ENCODE measurements at regions not wholly inside any gene's neighbourhood (a gene's known extent, or its start where the extent isn't known, plus 50 kb on each side); places are given as distances from the start of the nearest gene placed in this dataset.
"Not testable (repeated sequence)": the region's sequence is repeated elsewhere in the genome, so short reads cannot be mapped to it uniquely, and the experiment has no call there.

DNA sequence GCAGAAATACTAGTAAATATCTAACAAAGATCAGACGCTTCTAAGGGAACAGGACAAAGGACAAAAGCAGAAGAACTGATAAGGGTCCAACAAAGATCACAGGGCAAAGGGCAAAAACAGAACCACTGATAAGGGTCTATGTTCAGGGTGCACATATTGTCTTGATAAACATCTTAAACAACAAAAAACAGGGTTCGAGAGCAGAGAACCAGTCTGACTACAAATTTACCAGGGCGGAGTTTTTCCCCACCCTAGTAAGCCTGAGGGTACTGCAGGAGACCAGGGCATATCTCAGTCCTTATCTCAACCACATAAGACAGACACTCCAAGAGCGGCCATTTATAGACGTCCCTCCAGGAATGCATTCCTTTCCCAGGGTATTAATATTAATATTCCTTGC is 833.5 kb downstream of the BRINP3 start:
- H3K27ac Mint-ChIP-seq; H3K36me3 Mint-ChIP-seq; H3K4me1 Mint-ChIP-seq; H3K27me3 Mint-ChIP-seq (ENCODE audit: low read depth in 3 of 3); H3K4me3 Mint-ChIP-seq; DNase-seq: not testable (repeated sequence)
- peaks cover 8 to 38% (median 24%) of the 10 kb centered on the region in 6 donors for H3K9me3 Mint-ChIP-seq

DNA sequence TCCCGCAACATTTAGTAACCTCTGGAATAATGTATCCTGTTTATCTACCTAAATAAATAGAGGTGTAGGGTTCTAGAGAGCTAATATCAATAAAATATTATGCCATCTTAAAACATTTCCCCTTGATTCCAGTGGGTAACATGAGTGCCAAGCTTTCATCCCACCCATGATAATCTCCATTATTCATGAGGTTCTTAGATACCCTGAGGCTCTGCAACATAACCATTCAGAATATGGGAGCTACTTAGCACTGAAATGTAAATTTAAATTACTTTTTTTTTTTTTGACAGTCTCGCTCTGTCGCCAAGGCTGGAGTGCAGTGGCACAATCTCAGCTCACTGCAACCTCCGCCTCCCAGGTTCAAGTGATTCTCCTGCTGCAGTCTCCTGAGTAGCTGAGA is 832.7 kb downstream of the BRINP3 start:
- Mint-ChIP-seq H3K4me3 (no peak overlapping the region), H3K27ac (no peak overlapping the region), H3K4me1 (no peaks in the 10 kb centered on the region), H3K9me3 (peaks cover 12 to 36% (median 24%) of the 10 kb centered on the region in 6 donors), H3K27me3 (ENCODE audit: low read depth in 3 of 3) (no peaks in the 10 kb centered on the region), H3K36me3 (peaks cover 0 to 3% (median 0%) of the 10 kb centered on the region in 3 donors)
- no peak for DNase-seq

DNA sequence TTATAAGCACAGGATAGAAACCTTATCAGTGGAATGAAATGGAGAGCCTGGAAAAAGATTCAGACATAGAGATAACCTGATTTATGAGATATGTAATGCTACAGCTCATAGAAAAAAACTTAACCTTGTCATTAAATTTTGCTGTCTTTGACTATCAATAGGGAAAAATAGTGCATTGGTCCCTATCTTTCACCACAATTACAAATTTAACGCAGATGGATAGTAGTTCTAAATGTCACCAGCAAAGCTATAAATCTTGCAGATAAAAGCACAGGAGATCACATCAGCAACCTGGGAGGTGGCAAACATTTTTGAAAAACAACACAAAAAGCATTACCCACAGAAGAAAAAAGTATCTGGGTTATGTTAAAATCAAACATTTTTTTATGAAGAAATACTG is 831.6 kb downstream of the BRINP3 start:
- H3K27ac Mint-ChIP-seq, result no peak overlapping the region
- peaks cover 0 to 3% (median 0%) of the 10 kb centered on the region in 3 donors for H3K36me3 Mint-ChIP-seq
- no peaks in the 10 kb centered on the region for H3K27me3 Mint-ChIP-seq (ENCODE audit: low read depth in 3 of 3)
- H3K9me3 Mint-ChIP-seq, result peaks cover 9 to 35% (median 24%) of the 10 kb centered on the region in 6 donors
- DNase-seq, result no peak
- H3K4me3 Mint-ChIP-seq, result no peak overlapping the region
- no peaks in the 10 kb centered on the region for H3K4me1 Mint-ChIP-seq

DNA sequence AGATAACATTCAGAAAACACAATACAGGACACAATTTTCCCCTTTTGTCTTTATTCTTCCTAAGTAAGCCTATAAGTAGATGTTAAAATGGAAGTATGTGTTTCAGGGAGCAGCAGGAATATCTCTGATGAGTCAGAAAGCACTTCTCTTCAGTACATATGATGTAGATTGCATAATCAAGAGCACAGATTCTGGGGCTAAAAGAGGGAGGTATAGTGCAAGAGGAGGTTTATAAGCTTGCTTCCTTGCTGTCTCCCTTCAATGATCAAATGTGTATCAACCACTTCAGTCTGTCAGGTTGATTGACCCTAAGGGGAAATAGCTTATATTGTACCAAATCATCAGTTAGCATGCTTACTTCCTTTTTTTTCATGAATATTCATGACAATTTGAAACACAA is 822.8 kb downstream of the BRINP3 start:
- no peak overlapping the region for H3K27ac Mint-ChIP-seq
- H3K9me3 Mint-ChIP-seq, result peaks cover 16 to 46% (median 25%) of the 10 kb centered on the region in 6 donors
- H3K4me1 Mint-ChIP-seq, result no peaks in the 10 kb centered on the region
- H3K36me3 Mint-ChIP-seq, result no peaks in the 10 kb centered on the region
- no peak for DNase-seq
- H3K27me3 Mint-ChIP-seq (ENCODE audit: low read depth in 3 of 3), result no peaks in the 10 kb centered on the region
- H3K4me3 Mint-ChIP-seq, result no peak overlapping the region

DNA sequence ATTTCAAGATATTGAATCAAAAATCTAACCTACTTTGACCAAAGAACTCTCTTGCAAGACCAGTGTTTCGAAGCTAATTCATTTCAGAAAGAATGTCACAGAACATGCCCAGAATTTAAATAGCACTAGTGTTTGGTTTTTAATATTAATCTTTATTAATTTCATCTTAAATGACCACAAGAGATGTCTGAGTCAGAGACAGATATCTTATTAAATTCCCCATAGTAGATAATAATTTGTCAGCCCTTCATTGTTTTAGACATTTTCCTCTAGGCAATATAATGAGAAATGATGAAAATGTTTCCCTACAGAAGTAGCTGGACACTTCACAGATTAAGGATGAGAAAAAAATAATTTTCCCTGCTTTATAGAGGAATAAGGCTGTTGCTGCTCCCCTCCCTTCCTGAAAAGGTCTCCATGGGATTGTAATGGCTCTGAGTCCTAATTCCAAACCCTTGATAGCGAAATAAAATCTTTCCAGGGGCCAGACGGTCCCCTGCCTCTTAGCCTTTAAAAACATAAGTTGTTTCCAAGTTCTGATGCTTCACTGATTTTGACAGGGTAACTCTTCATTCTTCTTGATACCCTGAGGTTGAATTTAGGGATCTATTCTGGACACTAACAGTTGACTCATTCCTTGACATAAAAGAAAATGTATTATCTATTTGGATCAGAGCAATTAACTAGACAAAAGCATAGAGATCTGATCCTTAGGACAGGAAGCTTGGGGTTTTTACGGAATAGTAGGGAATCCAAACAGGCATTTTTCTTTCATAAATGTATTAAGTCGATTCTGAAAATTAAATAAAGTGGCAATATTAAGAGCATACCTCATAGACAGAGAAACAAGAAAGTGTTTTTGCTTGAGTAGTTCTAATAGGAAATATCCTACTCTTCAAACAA is 820.8 kb downstream of the BRINP3 start:
- DNase-seq, result no peak

DNA sequence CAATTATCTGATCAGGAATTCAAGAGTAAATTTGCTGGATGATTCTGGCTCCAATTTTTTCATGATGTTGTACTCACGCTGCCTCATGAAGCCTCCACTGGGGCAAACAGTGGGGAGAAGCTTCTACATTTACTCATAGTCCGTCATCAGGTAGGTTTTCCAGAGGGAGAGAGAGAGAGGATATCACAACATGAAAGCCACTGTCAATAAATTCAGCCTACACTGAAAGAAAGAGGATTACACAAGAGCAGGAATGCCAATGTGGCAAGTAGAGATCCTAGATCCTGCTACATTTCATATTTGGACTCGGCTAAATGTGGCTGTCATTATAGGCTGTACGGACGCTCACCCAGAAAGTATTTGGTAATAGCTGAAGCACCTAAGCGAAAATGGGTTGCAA is 819.9 kb downstream of the BRINP3 start:
- peaks cover 0 to 1% (median 0%) of the 10 kb centered on the region in 3 donors for H3K27me3 Mint-ChIP-seq (ENCODE audit: low read depth in 3 of 3)
- H3K9me3 Mint-ChIP-seq, result peaks cover 12 to 47% (median 26%) of the 10 kb centered on the region in 6 donors
- H3K27ac Mint-ChIP-seq, result no peak overlapping the region
- H3K36me3 Mint-ChIP-seq, result no peaks in the 10 kb centered on the region
- H3K4me1 Mint-ChIP-seq, result no peaks in the 10 kb centered on the region
- DNase-seq, result no peak
- no peak overlapping the region for H3K4me3 Mint-ChIP-seq

More for the DNA sequence above, 820.8 kb downstream of the BRINP3 start:
- no peaks in the 10 kb centered on the region for H3K27me3 Mint-ChIP-seq (ENCODE audit: low read depth in 3 of 3)
- H3K9me3 Mint-ChIP-seq, result peaks cover 12 to 42% (median 23%) of the 10 kb centered on the region in 6 donors
- H3K27ac Mint-ChIP-seq, result no peak overlapping the region
- no peaks in the 10 kb centered on the region for H3K36me3 Mint-ChIP-seq
- H3K4me3 Mint-ChIP-seq, result no peak overlapping the region
- no peaks in the 10 kb centered on the region for H3K4me1 Mint-ChIP-seq

DNA sequence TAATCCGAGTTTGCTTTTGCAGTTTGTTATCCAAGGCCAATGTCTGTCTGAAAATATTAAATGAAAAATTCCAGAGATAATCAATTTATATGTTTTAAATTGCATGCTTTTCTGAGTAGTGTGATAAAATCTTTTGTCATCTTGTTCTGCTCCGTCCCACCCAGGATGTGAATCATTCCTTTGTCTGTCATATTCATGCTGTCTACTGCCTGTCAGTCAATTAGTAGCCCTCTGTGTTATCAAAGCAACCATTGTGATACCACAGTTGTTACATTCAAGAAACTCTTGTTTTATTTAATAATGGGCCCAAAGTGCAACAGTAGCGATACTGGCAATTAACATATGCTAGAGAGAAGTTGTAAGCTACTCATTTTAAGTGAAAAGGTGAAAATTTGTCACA is 819.3 kb downstream of the BRINP3 start:
- no peak for DNase-seq
- no peak overlapping the region for H3K27ac Mint-ChIP-seq
- H3K9me3 Mint-ChIP-seq, result peaks cover 11 to 43% (median 25%) of the 10 kb centered on the region in 6 donors
- H3K27me3 Mint-ChIP-seq (ENCODE audit: low read depth in 3 of 3), result peaks cover 0 to 1% (median 0%) of the 10 kb centered on the region in 3 donors
- H3K4me3 Mint-ChIP-seq, result no peak overlapping the region
- H3K36me3 Mint-ChIP-seq, result no peaks in the 10 kb centered on the region
- H3K4me1 Mint-ChIP-seq, result no peaks in the 10 kb centered on the region

DNA sequence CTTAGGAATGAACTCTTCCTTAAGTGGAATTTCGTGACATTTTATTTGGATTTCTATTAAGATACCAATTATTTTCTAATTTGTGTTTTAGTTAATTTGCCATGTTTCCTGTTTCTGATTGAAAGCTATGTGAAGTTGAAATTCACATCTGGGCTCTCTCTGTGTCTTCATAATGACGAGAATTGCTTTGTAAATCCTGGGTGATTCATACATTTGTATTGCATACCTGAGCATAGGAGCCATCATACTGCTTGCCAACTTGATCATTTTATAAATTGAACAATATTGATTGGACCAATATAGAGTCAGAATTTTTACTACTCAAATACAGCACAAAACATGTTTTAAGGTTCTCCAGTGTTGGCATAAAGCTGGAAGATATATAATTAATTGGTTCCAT is 817.9 kb downstream of the BRINP3 start:
- Mint-ChIP-seq H3K4me3 (no peak overlapping the region), H3K4me1 (no peaks in the 10 kb centered on the region), H3K27ac (no peak overlapping the region), H3K27me3 (ENCODE audit: low read depth in 3 of 3) (peaks cover 0 to 1% (median 0%) of the 10 kb centered on the region in 3 donors), H3K36me3 (no peaks in the 10 kb centered on the region), H3K9me3 (peaks cover 7 to 34% (median 22%) of the 10 kb centered on the region in 6 donors)
- DNase-seq, result no peak

DNA sequence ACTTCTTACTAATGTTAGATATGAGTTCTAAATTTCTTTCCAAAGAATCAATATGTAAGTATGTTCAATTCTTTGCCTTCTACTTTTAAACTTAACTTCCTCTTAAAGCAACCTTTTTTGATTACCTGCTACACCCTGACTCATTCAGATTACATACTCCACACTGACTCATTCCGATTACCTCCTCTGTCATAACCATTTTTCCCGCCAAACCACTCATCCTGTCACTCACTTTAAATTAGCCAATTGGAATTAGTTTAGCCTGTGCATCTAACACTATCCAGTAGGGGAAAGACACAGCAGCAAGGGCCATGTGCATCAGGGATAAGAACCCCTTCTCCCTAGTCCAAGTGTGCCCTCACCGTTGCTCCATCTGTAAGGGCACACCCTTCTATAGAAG is 815.5 kb downstream of the BRINP3 start:
- no peaks in the 10 kb centered on the region for H3K4me1 Mint-ChIP-seq

DNA sequence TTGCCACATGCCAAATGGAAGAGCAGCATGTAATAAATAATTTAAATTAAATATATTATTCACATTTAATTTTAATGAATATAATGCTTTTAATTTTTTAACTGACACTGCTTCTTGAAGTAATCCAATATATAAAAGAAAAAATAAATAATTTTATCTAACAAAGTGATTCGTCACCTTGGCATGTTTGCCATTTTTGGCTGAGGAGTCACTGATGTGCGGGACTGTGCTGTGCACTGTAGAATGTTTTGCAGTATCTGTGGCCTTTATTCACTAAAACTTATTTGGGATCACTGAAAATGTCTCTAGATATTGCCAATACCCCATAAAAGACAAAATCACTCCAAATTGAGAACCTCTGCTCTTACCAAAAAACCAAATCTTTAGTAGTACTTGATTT is 807.8 kb downstream of the BRINP3 start:
- no peak overlapping the region for H3K4me3 Mint-ChIP-seq
- peaks cover 0 to 8% (median 3%) of the 10 kb centered on the region in 3 donors for H3K36me3 Mint-ChIP-seq
- no peak for DNase-seq
- H3K27ac Mint-ChIP-seq, result no peak overlapping the region
- no peaks in the 10 kb centered on the region for H3K4me1 Mint-ChIP-seq
- H3K9me3 Mint-ChIP-seq, result peaks cover 13 to 48% (median 31%) of the 10 kb centered on the region in 6 donors
- peaks cover 0 to 3% (median 0%) of the 10 kb centered on the region in 3 donors for H3K27me3 Mint-ChIP-seq (ENCODE audit: low read depth in 3 of 3)

More for the DNA sequence above, 815.5 kb downstream of the BRINP3 start:
- peaks cover 0 to 4% (median 0%) of the 10 kb centered on the region in 3 donors for H3K36me3 Mint-ChIP-seq
- no peak overlapping the region for H3K4me3 Mint-ChIP-seq
- peaks cover 0 to 1% (median 0%) of the 10 kb centered on the region in 3 donors for H3K27me3 Mint-ChIP-seq (ENCODE audit: low read depth in 3 of 3)
- no peak overlapping the region for H3K27ac Mint-ChIP-seq
- DNase-seq, result no peak
- H3K9me3 Mint-ChIP-seq, result peaks cover 7 to 44% (median 28%) of the 10 kb centered on the region in 6 donors

DNA sequence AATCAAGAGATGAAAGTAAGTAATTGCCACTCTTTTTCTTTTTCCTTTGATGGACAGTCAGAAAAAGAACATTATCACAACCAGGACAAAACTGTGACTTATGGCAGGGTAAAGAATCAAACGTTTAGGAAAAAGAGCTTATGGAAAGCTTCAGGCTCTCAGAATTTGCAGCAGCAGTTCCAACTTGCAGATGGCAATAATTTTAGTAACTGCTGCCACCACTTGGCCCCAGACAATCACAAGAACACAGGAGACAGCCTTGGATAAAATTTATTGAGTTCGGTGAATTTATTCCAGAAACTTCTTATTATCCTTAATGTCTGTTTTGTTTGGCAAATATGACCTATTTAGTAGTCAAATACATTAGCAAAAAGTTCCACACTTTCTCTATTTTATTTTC is 804.4 kb downstream of the BRINP3 start:
- Mint-ChIP-seq H3K4me3 (no peak overlapping the region), H3K9me3 (peaks cover 11 to 52% (median 31%) of the 10 kb centered on the region in 6 donors), H3K27ac (no peak overlapping the region), H3K4me1 (no peaks in the 10 kb centered on the region), H3K36me3 (peaks cover 0 to 11% (median 0%) of the 10 kb centered on the region in 3 donors), H3K27me3 (ENCODE audit: low read depth in 3 of 3) (peaks cover 0 to 2% (median 0%) of the 10 kb centered on the region in 3 donors)
- DNase-seq, result no peak

DNA sequence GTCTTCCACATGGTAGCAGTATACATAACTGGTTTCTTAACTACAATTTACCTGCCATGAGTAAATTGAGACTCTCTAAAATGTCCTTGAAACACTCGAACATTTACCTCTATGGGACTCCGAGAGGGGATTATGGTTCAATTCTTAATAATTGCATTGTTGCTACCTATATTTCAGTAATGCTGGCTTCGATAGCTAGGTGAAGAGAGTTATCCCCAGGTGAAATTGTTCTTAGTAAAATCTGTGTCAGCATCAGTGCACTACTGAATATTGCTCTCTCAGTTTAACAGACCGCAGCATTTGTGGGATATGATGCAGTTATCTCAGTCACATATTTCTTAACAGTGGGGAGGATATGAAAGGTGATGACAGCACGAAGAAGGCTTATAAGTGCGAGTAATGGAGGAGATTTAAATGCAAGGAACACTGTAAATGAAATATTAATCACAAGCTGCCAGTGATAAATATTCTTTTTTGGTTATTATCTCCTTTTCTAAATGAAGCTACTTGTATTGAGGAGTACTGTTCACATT is 801.9 kb downstream of the BRINP3 start:
- no peak for DNase-seq
- Mint-ChIP-seq H3K4me1 (no peaks in the 10 kb centered on the region), H3K27ac (no peak overlapping the region), H3K9me3 (peaks cover 7 to 65% (median 30%) of the 10 kb centered on the region in 6 donors), H3K27me3 (ENCODE audit: low read depth in 3 of 3) (peaks cover 0 to 2% (median 0%) of the 10 kb centered on the region in 3 donors), H3K4me3 (no peak overlapping the region), H3K36me3 (peaks cover 0 to 11% (median 0%) of the 10 kb centered on the region in 3 donors)

DNA sequence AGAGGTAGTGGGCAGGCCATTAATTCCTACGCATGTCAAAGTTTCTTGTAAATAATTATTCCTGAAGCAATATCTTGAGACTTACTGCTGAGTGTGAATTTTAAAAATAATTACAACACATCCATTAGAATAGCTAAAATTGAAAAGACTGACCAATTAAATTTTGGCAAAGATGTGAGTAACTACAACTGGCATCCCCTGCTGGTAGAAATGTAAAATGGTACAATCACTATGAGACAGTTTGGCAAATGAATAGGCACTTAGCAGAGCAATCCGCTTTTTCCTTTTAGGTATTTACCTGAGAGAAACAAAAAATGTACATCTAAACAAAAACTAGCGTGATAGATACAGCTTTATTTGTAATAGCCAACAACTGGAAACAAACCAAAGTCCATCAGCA is 798.9 kb downstream of the BRINP3 start:
- no peak for DNase-seq
- H3K27ac Mint-ChIP-seq, result no peak overlapping the region
- H3K4me1 Mint-ChIP-seq, result no peaks in the 10 kb centered on the region
- peaks cover 0 to 15% (median 0%) of the 10 kb centered on the region in 3 donors for H3K36me3 Mint-ChIP-seq
- H3K9me3 Mint-ChIP-seq, result peaks cover 3 to 66% (median 26%) of the 10 kb centered on the region in 6 donors
- H3K27me3 Mint-ChIP-seq (ENCODE audit: low read depth in 3 of 3), result peaks cover 0 to 2% (median 0%) of the 10 kb centered on the region in 3 donors
- no peak overlapping the region for H3K4me3 Mint-ChIP-seq

DNA sequence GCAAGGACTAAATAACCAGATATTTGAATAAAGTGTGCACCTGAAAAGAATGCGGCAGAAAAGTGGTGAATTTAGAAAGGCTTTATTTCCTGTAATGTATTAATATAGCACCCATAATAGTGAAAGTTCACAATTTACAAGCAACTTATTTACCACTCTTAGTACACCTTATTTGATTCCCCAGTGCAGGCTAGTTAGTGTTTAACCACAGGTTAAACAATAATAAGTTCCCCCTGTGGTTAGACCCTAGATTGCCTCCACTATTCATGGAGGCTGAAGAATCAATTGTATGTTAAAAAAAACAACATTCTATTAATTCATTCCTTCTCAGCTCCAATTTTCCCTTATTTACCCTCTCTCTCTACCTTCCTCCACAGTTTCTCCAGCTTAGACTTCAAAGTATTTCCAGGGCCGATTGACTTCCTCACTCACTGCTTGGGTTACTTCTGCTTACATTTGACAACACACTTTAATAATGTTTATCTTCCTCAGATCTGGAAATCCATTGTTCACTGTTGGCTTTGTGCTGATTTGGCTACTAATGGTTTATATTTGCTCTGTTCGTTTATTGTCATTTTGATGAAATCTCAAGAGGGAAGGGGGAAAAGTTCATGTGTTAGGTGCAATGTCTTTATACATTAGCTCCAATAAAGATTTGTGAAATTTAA is 796.3 kb downstream of the BRINP3 start:
- no peak overlapping the region for H3K4me3 Mint-ChIP-seq
- H3K4me1 Mint-ChIP-seq, result no peaks in the 10 kb centered on the region
- no peaks in the 10 kb centered on the region for H3K27me3 Mint-ChIP-seq (ENCODE audit: low read depth in 3 of 3)
- DNase-seq, result no peak
- peaks cover 0 to 15% (median 0%) of the 10 kb centered on the region in 3 donors for H3K36me3 Mint-ChIP-seq
- H3K9me3 Mint-ChIP-seq, result peaks cover 3 to 54% (median 24%) of the 10 kb centered on the region in 6 donors
- H3K27ac Mint-ChIP-seq, result no peak overlapping the region
